ENCODE measurements at regions not wholly inside any gene's neighbourhood (a gene's known extent, or its start where the extent isn't known, plus 50 kb on each side); places are given as distances from the start of the nearest gene placed in this dataset.

DNA sequence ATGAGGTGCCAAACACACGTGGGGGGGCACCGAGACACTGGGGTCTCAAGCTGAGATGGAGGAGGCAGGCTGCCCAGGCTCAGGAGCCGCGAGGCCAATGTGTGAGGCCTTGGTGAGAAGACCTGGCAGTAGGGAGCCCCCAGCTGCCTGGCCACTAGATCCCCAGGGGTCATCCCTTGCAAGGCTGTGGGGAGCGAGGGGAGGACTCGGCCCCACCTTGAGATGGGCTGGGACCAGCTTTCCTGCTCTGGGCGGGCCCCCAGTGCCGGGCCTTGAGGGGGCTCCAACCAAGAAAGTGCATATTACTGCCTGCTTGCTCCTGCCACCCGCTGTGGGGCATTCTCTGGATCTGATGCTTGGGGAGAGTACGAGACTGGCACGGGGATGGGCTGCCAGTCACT is 107.0 kb downstream of the CTTN start:
- Mint-ChIP-seq H3K9me3 (peaks cover 0 to 3% (median 0%) of the 10 kb centered on the region in 7 donors), H3K4me1 (no peaks in the 10 kb centered on the region), H3K4me3 (no peak overlapping the region), H3K36me3 (no peaks in the 10 kb centered on the region), H3K27me3 (peaks cover 0 to 8% (median 8%) of the 10 kb centered on the region in 3 donors), H3K27ac (no peak overlapping the region)
- DNase-seq (no peak), ATAC-seq (ENCODE audit: low read depth in 2 of 2) (no peak)

DNA sequence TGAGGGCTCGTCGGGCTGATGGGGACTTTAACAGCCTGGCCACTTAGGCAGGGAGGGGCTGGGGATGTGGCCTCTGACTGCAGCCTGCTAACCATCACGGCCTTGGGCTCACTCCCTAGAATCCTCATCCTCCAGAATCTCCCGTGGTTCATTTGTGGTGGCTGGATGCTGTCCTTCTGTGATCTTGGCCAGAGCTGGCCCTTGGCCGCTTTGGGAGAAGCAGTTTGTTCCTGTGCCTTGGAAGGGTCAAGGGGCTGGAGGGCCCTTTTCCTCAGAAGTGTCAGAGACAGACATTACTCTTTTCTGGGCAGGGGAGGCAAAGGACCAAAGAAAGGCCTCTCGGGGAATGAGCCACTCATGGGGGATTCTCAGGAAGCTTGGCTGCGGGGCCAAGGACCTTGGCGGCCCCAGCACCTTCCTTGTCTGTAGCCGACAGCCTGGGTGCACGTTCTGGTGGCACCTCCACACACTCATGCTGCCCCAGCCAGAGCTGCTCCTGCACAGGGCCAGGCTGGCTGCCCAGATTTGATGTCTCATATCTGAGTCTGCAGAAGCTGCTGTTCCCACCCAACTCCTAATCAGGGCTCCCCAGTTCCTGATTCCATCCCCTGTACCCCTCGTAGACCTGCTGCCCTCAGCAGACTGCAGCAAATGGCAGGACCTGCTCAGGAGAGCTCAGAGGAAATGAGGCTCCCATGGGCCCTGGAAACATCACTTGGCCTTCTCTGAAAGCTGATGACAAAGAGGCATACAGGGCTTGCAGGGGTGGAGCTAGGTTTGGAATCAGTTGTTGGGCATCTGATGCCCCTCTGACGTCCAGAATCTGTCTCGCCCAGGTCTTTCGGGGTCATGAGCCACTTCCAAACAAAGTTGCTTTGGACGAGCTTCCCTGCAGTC is 107.7 kb downstream of the CTTN start:
- Mint-ChIP-seq H3K27me3 (peaks cover 0 to 8% (median 8%) of the 10 kb centered on the region in 3 donors), H3K9me3 (peaks cover 0 to 10% (median 5%) of the 10 kb centered on the region in 7 donors), H3K27ac (no peak overlapping the region), H3K4me3 (no peak overlapping the region), H3K36me3 (no peaks in the 10 kb centered on the region), H3K4me1 (no peaks in the 10 kb centered on the region)
- DNase-seq: no peak
- ATAC-seq (ENCODE audit: low read depth in 2 of 2): no peak

DNA sequence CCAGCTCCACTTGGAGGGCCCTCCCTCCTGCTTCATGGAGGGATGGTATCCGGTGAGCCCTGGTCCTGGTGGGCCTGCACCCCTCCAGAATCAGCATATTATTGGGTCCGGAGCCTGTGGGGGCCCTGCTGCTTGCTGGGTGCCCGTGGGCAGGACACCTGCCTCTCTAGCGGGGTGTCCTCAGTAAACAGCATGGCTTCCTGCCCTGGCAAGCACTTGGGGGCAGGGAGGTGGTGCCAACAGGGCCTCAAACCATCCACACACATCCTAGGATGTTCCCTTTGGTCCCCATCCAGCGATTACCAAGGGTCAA is 108.3 kb downstream of the CTTN start:
- H3K4me1 Mint-ChIP-seq: no peaks in the 10 kb centered on the region
- ATAC-seq (ENCODE audit: low read depth in 2 of 2): no peak
- no peak overlapping the region for H3K4me3 Mint-ChIP-seq
- peaks cover 0 to 16% (median 10%) of the 10 kb centered on the region in 7 donors for H3K9me3 Mint-ChIP-seq
- DNase-seq: no peak
- peaks cover 0 to 8% (median 8%) of the 10 kb centered on the region in 3 donors for H3K27me3 Mint-ChIP-seq
- H3K36me3 Mint-ChIP-seq: no peaks in the 10 kb centered on the region
- no peak overlapping the region for H3K27ac Mint-ChIP-seq

DNA sequence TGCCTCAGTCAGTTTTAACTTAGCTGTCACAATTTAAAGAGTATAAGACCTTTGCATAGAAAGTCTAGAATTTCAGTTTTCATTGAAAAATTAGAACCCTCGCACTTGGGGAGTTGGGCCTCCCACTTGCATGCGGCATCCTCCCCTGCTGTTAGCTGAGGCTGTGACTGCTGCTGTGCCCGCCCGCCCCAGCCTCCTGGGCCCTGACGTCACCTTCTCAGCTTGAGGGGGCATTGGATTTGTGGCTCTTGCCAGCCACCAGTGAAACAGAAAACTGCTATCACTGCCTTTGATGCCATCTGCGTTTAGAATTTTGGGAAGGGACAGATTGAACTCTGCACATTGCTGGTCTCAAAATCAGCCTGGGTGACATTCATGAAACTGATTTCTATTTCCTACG is 108.7 kb downstream of the CTTN start:
- DNase-seq (no peak), ATAC-seq (ENCODE audit: low read depth in 2 of 2) (no peak)
- peaks cover 0 to 8% (median 8%) of the 10 kb centered on the region in 3 donors for H3K27me3 Mint-ChIP-seq
- H3K36me3 Mint-ChIP-seq: peaks cover 0 to 2% of the 10 kb centered on the region in 2 donors
- no peaks in the 10 kb centered on the region for H3K4me1 Mint-ChIP-seq
- peaks cover 0 to 20% (median 13%) of the 10 kb centered on the region in 7 donors for H3K9me3 Mint-ChIP-seq
- H3K27ac Mint-ChIP-seq: no peak overlapping the region
- H3K4me3 Mint-ChIP-seq: no peak overlapping the region

DNA sequence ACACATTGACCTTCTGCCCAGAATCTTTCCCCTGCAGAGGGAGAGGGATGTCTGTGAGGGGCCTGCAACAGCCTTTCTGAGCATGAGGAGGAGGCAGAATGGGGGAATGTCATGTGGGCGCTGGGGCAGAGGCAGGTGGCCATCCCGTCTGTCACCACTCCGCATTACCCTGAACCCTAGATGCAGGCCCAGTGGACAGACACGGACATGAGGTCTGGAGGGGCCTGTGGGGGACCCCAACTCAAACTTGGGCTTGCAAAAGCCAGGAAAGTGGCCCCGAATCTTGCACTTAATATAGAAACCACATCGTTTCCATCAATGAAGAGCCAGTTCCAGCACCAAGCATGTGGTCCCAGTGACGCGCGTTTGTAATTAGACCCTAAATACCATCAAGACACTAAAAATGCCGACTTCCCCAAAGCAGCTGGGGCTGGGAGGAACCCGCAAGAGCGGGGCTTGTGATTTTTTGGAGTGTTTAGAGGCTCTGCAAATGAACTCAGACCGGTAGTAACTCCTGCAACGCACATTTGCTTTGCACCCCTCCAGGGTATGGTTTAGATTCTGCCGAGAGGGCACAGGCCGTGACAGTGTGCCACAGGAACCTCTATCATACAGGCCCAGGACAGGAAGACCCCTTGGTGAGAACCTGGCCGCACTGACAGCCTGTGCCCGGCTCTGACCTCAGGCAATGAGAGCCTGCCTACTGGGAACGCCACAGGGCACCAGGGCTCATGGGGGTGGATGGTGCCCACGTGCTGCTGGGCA is 109.3 kb downstream of the CTTN start:
- H3K4me1 Mint-ChIP-seq: no peaks in the 10 kb centered on the region
- peaks cover 0 to 9% of the 10 kb centered on the region in 2 donors for H3K36me3 Mint-ChIP-seq
- no peak overlapping the region for H3K4me3 Mint-ChIP-seq
- no peak for DNase-seq
- H3K9me3 Mint-ChIP-seq: peaks cover 3 to 26% (median 20%) of the 10 kb centered on the region in 7 donors
- no peak for ATAC-seq (ENCODE audit: low read depth in 2 of 2)
- peaks cover 0 to 8% (median 8%) of the 10 kb centered on the region in 3 donors for H3K27me3 Mint-ChIP-seq
- no peak overlapping the region for H3K27ac Mint-ChIP-seq

DNA sequence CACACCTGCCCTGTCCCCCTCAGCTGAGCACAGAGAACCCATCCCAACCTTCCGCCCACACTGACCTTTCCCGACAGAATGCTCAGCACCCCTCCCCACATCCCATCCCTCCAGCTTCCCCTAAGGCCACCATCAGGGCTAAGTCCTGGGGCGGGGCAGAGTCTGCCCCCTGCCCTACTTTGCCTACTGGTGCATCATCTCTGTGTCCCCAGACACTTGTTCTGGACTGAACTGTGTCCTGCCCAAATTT is 109.8 kb downstream of the CTTN start:
- Mint-ChIP-seq H3K27me3 (peaks cover 0 to 8% (median 8%) of the 10 kb centered on the region in 3 donors), H3K4me1 (no peaks in the 10 kb centered on the region), H3K4me3 (no peak overlapping the region), H3K9me3 (peaks cover 8 to 31% (median 25%) of the 10 kb centered on the region in 7 donors), H3K36me3 (peaks cover 0 to 14% of the 10 kb centered on the region in 2 donors), H3K27ac (no peak overlapping the region)
- no peak for DNase-seq
- no peak for ATAC-seq (ENCODE audit: low read depth in 2 of 2)

DNA sequence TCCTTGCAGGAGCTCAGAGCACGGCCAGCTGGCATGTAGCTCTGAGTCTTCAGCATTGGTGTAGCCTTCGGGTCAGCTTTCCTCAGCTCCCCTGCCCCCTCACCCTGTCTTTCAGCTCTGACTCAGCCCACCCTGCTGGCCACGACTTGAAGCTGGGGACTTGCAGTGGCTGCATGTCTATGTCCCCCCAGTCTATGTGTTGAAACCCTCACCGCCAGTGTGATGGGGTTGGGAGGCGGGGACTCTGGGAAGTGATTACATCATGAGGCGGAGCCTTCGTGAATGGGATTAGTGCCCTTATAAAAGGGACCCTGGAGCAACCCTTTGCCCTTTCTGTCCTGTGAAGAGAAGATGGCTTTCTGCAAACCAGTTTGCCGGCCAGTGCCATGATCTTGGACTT is 111.1 kb downstream of the CTTN start:
- Mint-ChIP-seq H3K27me3 (peaks cover 0 to 8% (median 4%) of the 10 kb centered on the region in 3 donors), H3K27ac (no peak overlapping the region), H3K4me3 (peak overlapping the region in 1 of 8 donors; percentile 77), H3K9me3 (peaks cover 13 to 44% (median 35%) of the 10 kb centered on the region in 7 donors), H3K4me1 (no peaks in the 10 kb centered on the region), H3K36me3 (peaks cover 4 to 26% of the 10 kb centered on the region in 2 donors)
- no peak for ATAC-seq (ENCODE audit: low read depth in 2 of 2)
- no peak for DNase-seq

DNA sequence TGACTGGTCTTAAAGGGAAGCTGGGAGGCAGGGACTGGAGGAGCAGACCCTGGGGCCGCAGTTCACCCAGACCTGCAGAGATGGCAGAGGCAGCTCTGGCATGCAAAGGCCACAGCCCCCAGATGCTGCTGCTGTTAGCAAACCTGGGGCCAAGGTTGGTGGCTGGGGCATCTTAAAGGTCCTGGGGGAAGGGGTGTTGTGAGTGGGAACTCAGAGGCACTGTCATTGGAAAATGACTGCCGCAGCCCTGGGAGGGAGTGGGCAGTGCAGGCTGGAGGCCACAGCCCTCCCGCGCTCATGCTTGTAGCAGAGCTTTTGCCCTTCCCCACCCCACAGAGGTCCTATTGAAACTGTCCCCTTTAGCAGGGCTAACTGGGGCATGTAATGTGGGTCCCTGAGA is 111.8 kb downstream of the CTTN start:
- Mint-ChIP-seq H3K9me3 (peaks cover 13 to 48% (median 37%) of the 10 kb centered on the region in 7 donors), H3K4me1 (no peaks in the 10 kb centered on the region), H3K36me3 (peaks cover 7 to 26% of the 10 kb centered on the region in 2 donors), H3K4me3 (no peak overlapping the region), H3K27ac (no peak overlapping the region), H3K27me3 (peaks cover 0 to 8% (median 0%) of the 10 kb centered on the region in 3 donors)
- ATAC-seq (ENCODE audit: low read depth in 2 of 2) (no peak), DNase-seq (no peak)

DNA sequence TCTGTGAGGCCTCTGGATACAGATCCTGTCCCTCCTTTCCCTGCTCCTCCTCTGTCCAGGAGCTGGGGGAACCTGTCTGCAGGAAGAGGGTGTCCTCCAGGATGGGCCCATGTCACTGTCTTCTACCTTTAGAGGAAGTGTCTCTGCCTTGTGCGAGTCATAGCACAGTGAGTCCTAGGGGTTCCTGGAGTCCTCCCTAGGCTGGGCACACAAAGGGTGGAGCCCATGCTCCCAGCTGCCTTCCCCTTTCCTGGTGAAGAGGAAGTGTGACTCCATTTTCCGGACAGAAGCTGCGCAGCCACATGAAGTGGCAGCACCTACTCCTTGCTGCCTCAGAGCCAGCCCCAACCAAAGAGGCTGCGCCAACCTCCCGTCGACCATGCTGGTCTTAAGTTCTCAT is 112.2 kb downstream of the CTTN start:
- H3K4me3 Mint-ChIP-seq: no peak overlapping the region
- peaks cover 13 to 48% (median 37%) of the 10 kb centered on the region in 7 donors for H3K9me3 Mint-ChIP-seq
- no peak overlapping the region for H3K27ac Mint-ChIP-seq
- peaks cover 0 to 8% (median 0%) of the 10 kb centered on the region in 3 donors for H3K27me3 Mint-ChIP-seq
- no peaks in the 10 kb centered on the region for H3K4me1 Mint-ChIP-seq
- no peak for ATAC-seq (ENCODE audit: low read depth in 2 of 2)
- peaks cover 7 to 26% of the 10 kb centered on the region in 2 donors for H3K36me3 Mint-ChIP-seq
- no peak for DNase-seq

DNA sequence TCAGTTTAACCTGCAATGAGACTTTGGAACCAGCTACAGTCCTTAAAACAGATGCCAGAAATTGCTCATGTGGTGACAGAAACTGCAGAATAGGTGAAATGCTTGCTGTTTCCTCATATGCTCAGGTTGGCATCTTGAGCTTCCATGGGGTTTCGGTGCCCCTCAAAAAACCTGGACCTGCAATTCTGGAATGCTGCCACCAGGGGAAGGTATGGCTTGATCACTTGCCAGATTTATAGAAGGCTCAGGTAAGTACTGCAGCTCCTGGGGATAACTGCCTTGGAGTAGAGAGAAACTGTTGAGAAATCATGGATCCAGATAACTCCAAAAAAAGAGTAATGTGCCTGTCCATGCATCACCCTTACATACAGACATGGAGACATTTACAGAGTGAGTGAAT is 113.0 kb downstream of the CTTN start:
- Mint-ChIP-seq H3K9me3 (peaks cover 13 to 51% (median 39%) of the 10 kb centered on the region in 7 donors), H3K27ac (no peak overlapping the region), H3K4me3 (peak overlapping the region in 1 of 8 donors; percentile 31), H3K4me1 (no peaks in the 10 kb centered on the region), H3K36me3 (peaks cover 7 to 26% of the 10 kb centered on the region in 2 donors), H3K27me3 (peaks cover 0 to 8% (median 6%) of the 10 kb centered on the region in 3 donors)
- ATAC-seq (ENCODE audit: low read depth in 2 of 2) (no peak), DNase-seq (no peak)

DNA sequence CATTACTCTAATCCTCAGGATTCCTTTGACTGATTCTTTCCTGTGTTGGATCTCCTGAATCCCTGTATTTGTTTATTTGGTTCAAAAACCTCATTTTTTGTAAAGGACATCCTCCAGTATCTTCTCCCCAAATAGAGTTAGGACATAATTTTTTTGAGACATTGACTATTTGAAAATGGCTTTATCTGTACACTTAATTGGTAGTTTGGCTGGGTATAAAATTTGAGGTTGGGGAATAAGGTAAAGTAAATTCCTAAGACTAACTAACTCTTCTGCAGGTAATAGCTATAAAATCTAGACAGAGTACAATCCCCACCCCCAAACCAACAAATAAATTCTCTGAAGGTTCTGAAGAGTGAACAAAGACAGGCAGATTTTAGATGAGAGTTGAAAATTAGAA is 114.4 kb downstream of the CTTN start:
- no peak for DNase-seq
- Mint-ChIP-seq H3K27me3 (peaks cover 2 to 8% (median 6%) of the 10 kb centered on the region in 3 donors), H3K9me3 (peaks cover 17 to 53% (median 40%) of the 10 kb centered on the region in 7 donors), H3K4me3 (no peak overlapping the region), H3K27ac (no peak overlapping the region), H3K36me3 (peaks cover 7 to 26% of the 10 kb centered on the region in 2 donors), H3K4me1 (no peaks in the 10 kb centered on the region)
- no peak for ATAC-seq (ENCODE audit: low read depth in 2 of 2)

DNA sequence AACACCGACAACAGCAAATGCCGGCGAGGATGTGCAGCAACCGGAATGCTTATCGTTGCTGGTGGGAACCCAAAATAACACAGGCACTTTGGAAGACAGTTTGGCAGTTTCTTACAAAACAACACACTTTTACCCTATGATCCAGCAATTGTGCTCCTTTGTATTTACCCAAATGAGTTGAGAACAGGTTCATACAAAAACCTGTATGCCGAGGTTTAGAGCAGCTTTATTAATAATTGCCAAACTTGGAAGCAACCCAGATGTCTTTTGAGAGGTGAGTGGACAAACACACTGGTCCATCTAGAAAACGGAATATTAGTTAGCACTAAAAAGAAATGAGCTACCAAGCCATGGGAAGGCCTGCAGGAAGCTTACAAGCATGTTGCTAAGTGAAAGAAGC is 118.9 kb downstream of the CTTN start:
- H3K27ac Mint-ChIP-seq: no peak overlapping the region
- H3K9me3 Mint-ChIP-seq: peaks cover 13 to 35% (median 24%) of the 10 kb centered on the region in 7 donors
- DNase-seq: no peak
- H3K36me3 Mint-ChIP-seq: peaks cover 7 to 22% of the 10 kb centered on the region in 2 donors
- peaks cover 0 to 1% (median 0%) of the 10 kb centered on the region in 3 donors for H3K4me1 Mint-ChIP-seq
- no peak for ATAC-seq (ENCODE audit: low read depth in 2 of 2)
- no peak overlapping the region for H3K4me3 Mint-ChIP-seq
- peaks cover under 1 to 21% (median 17%) of the 10 kb centered on the region in 3 donors for H3K27me3 Mint-ChIP-seq

DNA sequence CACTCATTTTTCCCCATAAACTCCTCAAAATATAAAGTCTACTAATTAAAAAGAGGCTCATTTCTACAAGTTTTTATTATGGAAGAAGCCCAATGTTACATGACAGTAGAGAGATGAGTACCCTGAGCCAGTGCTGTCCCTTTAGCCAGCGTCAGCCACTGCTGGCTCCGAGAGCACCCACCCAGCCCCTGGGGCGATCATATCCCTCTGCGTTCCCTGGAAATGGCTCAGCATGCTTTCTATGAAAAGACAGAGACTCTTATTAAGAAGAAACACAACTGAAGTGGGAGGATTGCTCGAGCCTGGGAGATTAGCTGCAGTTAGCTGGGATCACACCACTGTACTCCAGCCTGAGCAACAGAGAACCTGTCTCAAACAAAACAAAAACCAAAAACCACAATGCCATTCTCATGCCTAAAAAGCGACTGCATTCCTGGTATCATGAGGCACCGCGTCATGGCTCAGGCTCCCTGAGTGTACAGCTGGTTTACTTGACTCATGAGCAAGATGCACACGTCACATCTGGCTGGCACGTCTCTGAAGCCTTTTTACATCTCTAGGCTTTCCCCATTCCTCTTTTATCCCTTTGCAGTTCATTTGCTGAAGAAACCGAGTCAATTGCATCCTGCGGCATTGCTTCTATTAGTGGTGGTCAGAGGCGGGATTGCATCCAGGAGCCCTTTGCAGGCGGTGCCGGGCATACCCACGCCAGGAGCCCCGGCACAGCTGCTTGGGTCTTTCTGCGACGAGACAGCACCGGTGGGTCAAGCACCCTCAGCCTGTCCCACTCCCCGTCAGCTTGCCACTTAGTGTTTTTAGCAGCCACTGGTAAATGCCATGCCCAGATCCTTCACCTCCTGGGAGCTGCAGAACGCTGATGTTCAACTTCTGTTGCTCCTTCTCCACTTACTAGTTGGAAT is 119.9 kb downstream of the CTTN start:
- Mint-ChIP-seq H3K4me3 (no peak overlapping the region), H3K4me1 (peaks cover 0 to 1% (median 0%) of the 10 kb centered on the region in 3 donors)

More for the DNA sequence above, 119.9 kb downstream of the CTTN start:
- Mint-ChIP-seq H3K27me3 (peaks cover 7 to 27% (median 19%) of the 10 kb centered on the region in 3 donors), H3K9me3 (peaks cover 4 to 24% (median 14%) of the 10 kb centered on the region in 7 donors), H3K27ac (no peak overlapping the region), H3K36me3 (peaks cover 7 to 12% of the 10 kb centered on the region in 2 donors)
- no peak for DNase-seq
- ATAC-seq (ENCODE audit: low read depth in 2 of 2): no peak
